ENCODE measurements at regions not wholly inside any gene's neighbourhood (a gene's known extent, or its start where the extent isn't known, plus 50 kb on each side); places are given as distances from the start of the nearest gene placed in this dataset.

- no peak for DNase-seq (ENCODE audit: low read depth)
- in situ Hi-C loops (cut with HindIII; ENCODE audit: low sequenced_read_pairs) = no loop called here
- H3K4me3 ChIP-seq (ENCODE audit: low read depth, low read length) = no peak overlapping the region
- no peak for TF ChIP-seq CTCF (IDR thresholded peaks at IDR 0.05; ENCODE audit: low read depth, low read length, missing control alignments)
These were observed 245.9 kb downstream of the ERMARD start for GRCh38 chr6:169997187-169997929.

- in situ Hi-C loops (cut with HindIII; ENCODE audit: low sequenced_read_pairs) = no loop called here
- DNase-seq (ENCODE audit: low read depth) = no peak
- H3K4me3 ChIP-seq (ENCODE audit: low read depth, low read length) = no peak overlapping the region
- TF ChIP-seq CTCF (IDR thresholded peaks at IDR 0.05; ENCODE audit: low read depth, low read length, missing control alignments) = no peak
These were observed 245.1 kb downstream of the ERMARD start for GRCh38 chr6:169996378-169997051.

GRCh38 chr6:169994739-169995138 is 243.3 kb downstream of the ERMARD start:
- no peak for DNase-seq (ENCODE audit: low read depth)
- TF ChIP-seq CTCF (IDR thresholded peaks at IDR 0.05; ENCODE audit: low read depth, low read length, missing control alignments) = no peak
- no peak overlapping the region for H3K4me3 ChIP-seq (ENCODE audit: low read depth, low read length)
- in situ Hi-C loops (cut with HindIII; ENCODE audit: low sequenced_read_pairs) = no loop called here

- no peak overlapping the region for H3K4me3 ChIP-seq (ENCODE audit: low read depth, low read length)
- in situ Hi-C loops (cut with HindIII; ENCODE audit: low sequenced_read_pairs) = no loop called here
- DNase-seq (ENCODE audit: low read depth) = no peak
- TF ChIP-seq CTCF (IDR thresholded peaks at IDR 0.05; ENCODE audit: low read depth, low read length, missing control alignments) = no peak
These were observed 242.5 kb downstream of the ERMARD start for GRCh38 chr6:169993861-169994481.

- TF ChIP-seq CTCF (IDR thresholded peaks at IDR 0.05; ENCODE audit: low read depth, low read length, missing control alignments) = no peak
- no peak overlapping the region for H3K4me3 ChIP-seq (ENCODE audit: low read depth, low read length)
- in situ Hi-C loops (cut with HindIII; ENCODE audit: low sequenced_read_pairs) = no loop called here
- DNase-seq (ENCODE audit: low read depth) = no peak
These were observed 240.5 kb downstream of the ERMARD start for GRCh38 chr6:169991913-169992312.

- DNase-seq (ENCODE audit: low read depth) = no peak
- TF ChIP-seq CTCF (IDR thresholded peaks at IDR 0.05; ENCODE audit: low read depth, low read length, missing control alignments) = no peak
- in situ Hi-C loops (cut with HindIII; ENCODE audit: low sequenced_read_pairs) = no loop called here
- no peak overlapping the region for H3K4me3 ChIP-seq (ENCODE audit: low read depth, low read length)
These were observed 239.6 kb downstream of the ERMARD start for GRCh38 chr6:169991031-169991390.

Measured in astrocyte of the cerebellum (primary cell).